ENCODE measurements at regions not wholly inside any gene's neighbourhood (a gene's known extent, or its start where the extent isn't known, plus 50 kb on each side); places are given as distances from the start of the nearest gene placed in this dataset.

GRCh38 chr2:103401621-103402020 is 639.8 kb downstream of the TMEM182 start:
- TF ChIP-seq CTCF (conservative IDR thresholded peaks at IDR 0.05; ENCODE audit: low read depth, low read length) (no peak), EZH2 (IDR thresholded peaks at IDR 0.05; ENCODE audit: borderline replicate concordance, low read depth, low read length, poor library complexity, severe bottlenecking) (no peak)
